K562 (cell line): ENCODE measurements at regions not wholly inside any gene's neighbourhood (a gene's known extent, or its start where the extent isn't known, plus 50 kb on each side); places are given as distances from the start of the nearest gene placed in this dataset.

Source experiments
- ATAC-seq: fragments of 200-7000 bp; cut with Tn5 transposase; 3 replicates; pipeline ENCODE4 v1.9.1; 2020; ENCODE audit warnings: moderate library complexity
- BruUV-seq: library from RNA; stranded (reverse); fragments of 400-500 nt; replicated peaks from 2 replicates; lab custom pipeline; 2021; lab: Mats Ljungman, UMichigan
- CTCF ChIA-PET: fragments of 300-600 bp; formaldehyde crosslinking; extraction: SDS; loops from one replicate; lab custom pipeline; 2021; ENCODE audit warnings: low intra/inter-chr PET ratio; lab: Yijun Ruan, JAX
- POLR2A ChIA-PET: fragments of 300-600, 350-650 bp; sonication (Branson Sonifier 250); formaldehyde crosslinking; extraction: SDS; loops from one replicate; lab custom pipeline; 2021; ENCODE audit warnings: antibody characterized with exemption, inconsistent platforms; lab: Yijun Ruan, JAX
- DNase-seq, 4 experiments: peaks; one replicate each; pipeline versions ENCODE4 v3.0.0 to v3.0.0-alpha.2; 2011 to 2018; ENCODE audit warnings: low spot score in 3 of 4, mixed read lengths in 3 of 4; ENCODE audit errors: extremely low read depth in 1 of 4
- FAIRE-seq: peaks from 2 replicates; lab custom pipeline; 2011; peaks lifted over from hg19 to GRCh38; lab: Jason Lieb, UNC
- H2AFZ ChIP-seq: 2 replicates; pipeline ENCODE4 v1.6.0; 2011; ENCODE audit warnings: low read depth, low read length, control low read depth, inconsistent platforms
- H3K27ac ChIP-seq: fragments of 200-600 bp; 3 replicates; pipeline ENCODE4 v1.8.0; 2011; ENCODE audit warnings: low read depth, mild to moderate bottlenecking, control low read depth, inconsistent platforms, low read length, moderate library complexity, mixed read lengths; ENCODE audit errors: extremely low read depth
- H3K27me3 ChIP-seq, 2 experiments: fragments of 300-600 bp in 1 of 2; 2 replicates in 1 of 2; 3 replicates in 1 of 2; pipeline versions ENCODE4 v1.6.0 to v1.8.0; 2011; ENCODE audit warnings: inconsistent platforms in 2 of 2, low read length in 2 of 2, mild to moderate bottlenecking in 1 of 2, mixed read lengths in 1 of 2, moderate library complexity in 1 of 2; ENCODE audit not compliant: control insufficient read depth in 2 of 2, insufficient read depth in 2 of 2
- H3K36me3 ChIP-seq: fragments of 300-600 bp; 3 replicates; pipeline ENCODE4 v1.8.0; 2011; ENCODE audit warnings: mild to moderate bottlenecking, low read length, inconsistent platforms; ENCODE audit not compliant: control insufficient read depth, insufficient read depth
- H3K4me1 ChIP-seq, 2 experiments: fragments of 200-600 bp in 1 of 2; replicated peaks in 1 of 2; 2 replicates in 1 of 2; 3 replicates in 1 of 2; pipeline versions ENCODE4 v1.5.1 to v1.8.0; 2011; ENCODE audit warnings: inconsistent platforms in 2 of 2, low read length in 2 of 2, mild to moderate bottlenecking in 1 of 2, mixed read lengths in 1 of 2, moderate library complexity in 1 of 2; ENCODE audit not compliant: control insufficient read depth in 2 of 2, insufficient read depth in 2 of 2
- H3K4me2 ChIP-seq: 2 replicates; pipeline ENCODE4 v1.6.1; 2011; ENCODE audit warnings: low read length, control low read depth, inconsistent platforms, mixed read lengths; ENCODE audit not compliant: insufficient read depth
- H3K4me3 ChIP-seq: fragments of 200-600 bp; sonication (generic), shearing (Covaris generic); 2 replicates; pipeline ENCODE4 v1.5.1; 2016; ENCODE audit warnings: control low read depth, inconsistent platforms
- H3K79me2 ChIP-seq: fragments of 200-600 bp; 3 replicates; pipeline ENCODE4 v1.8.0; 2011; ENCODE audit warnings: low read length, inconsistent platforms; ENCODE audit not compliant: control insufficient read depth, insufficient read depth
- H3K9ac ChIP-seq, 2 experiments: 2 replicates each; pipeline versions ENCODE4 v1.6.0 to v1.6.1; 2011; ENCODE audit warnings: low read depth in 2 of 2, low read length in 2 of 2, control low read depth in 1 of 2, inconsistent platforms in 1 of 2, mild to moderate bottlenecking in 1 of 2, mixed read lengths in 1 of 2; ENCODE audit not compliant: insufficient read depth in 1 of 2
- H3K9me1 ChIP-seq: one replicate; pipeline ENCODE4 v1.6.0; 2011; ENCODE audit warnings: inconsistent platforms, mild to moderate bottlenecking, low read length, moderate library complexity; ENCODE audit not compliant: control insufficient read depth, insufficient read depth
- H3K9me3 ChIP-seq: replicated peaks from 2 replicates; pipeline ENCODE4 v1.5.1; 2011; ENCODE audit warnings: low read depth, low read length, inconsistent platforms; ENCODE audit not compliant: control insufficient read depth, insufficient read depth
- H4K20me1 ChIP-seq: replicated peaks from 2 replicates; pipeline ENCODE4 v1.6.1; 2011; ENCODE audit warnings: low read length, inconsistent platforms, mixed read lengths; ENCODE audit not compliant: control insufficient read depth, insufficient read depth
- ATF3 ChIP-seq, 2 experiments: fragments of 450-650 bp in 1 of 2; sonication (generic) in 1 of 2; formaldehyde crosslinking in 1 of 2; IDR thresholded peaks in 1 of 2; conservative IDR thresholded peaks in 1 of 2; 2 replicates each; pipeline versions ENCODE4 v1.6.1 to v1.8.1; 2016 to 2023; ENCODE audit warnings: mild to moderate bottlenecking in 2 of 2, moderate library complexity in 2 of 2, inconsistent platforms in 1 of 2, missing genetic modification reagents in 1 of 2
- PHTF2 ChIP-seq: fragments of 250-450 bp; sonication (Bioruptor Pico); IDR thresholded peaks from 2 replicates; pipeline ENCODE4 v1.5.0; 2021; ENCODE audit warnings: mild to moderate bottlenecking
- ZNF133 ChIP-seq: fragments of 250-450 bp; sonication (Bioruptor Pico); IDR thresholded peaks from 2 replicates; pipeline ENCODE4 v1.4.0; 2020; ENCODE audit warnings: mild to moderate bottlenecking
- ZNF3 ChIP-seq: fragments of 250-450 bp; sonication (Bioruptor Pico); IDR thresholded peaks from 2 replicates; pipeline ENCODE4 v1.5.0; 2021; ENCODE audit warnings: mild to moderate bottlenecking, moderate library complexity
- WGBS: fragments of 100-300 bp; shearing (Covaris generic); methylation state at CpG from one replicate; pipeline ENCODE4 v1.1.6; 2016; ENCODE audit warnings: low coverage, mixed read lengths; ENCODE audit not compliant: insufficient coverage; ENCODE audit errors: missing lambda C conversion rate; 5-methylcytosine and 5-hydroxymethylcytosine counted together
- in situ Hi-C: fragments of 300-500 bp; cut with MboI; formaldehyde crosslinking; loops from 4 replicates; pipeline ENCODE4 v1.15.0; 2018; ENCODE audit warnings: inconsistent platforms, mixed read lengths
- intact Hi-C: fragments of 100-400 bp; cut with micrococcal nuclease; formaldehyde crosslinking; loops from 2 replicates; pipeline ENCODE4 v1.14.2; 2022
- TF ChIP-seq, protein P1 (sequence below): fragments of 250-450 bp; sonication (Bioruptor Pico); IDR thresholded peaks from 2 replicates; pipeline ENCODE4 v1.5.0; 2021

GRCh38 chr2:61769093-61769675, 84.7 kb downstream of the FAM161A start:
- no peak overlapping the region for H3K4me2 ChIP-seq
- POLR2A ChIA-PET = no interaction called here
- no peak for FAIRE-seq
- H3K27ac ChIP-seq = no peak overlapping the region
- WGBS = 8% methylated on average over 1 of the region's 1 CpG
- TF ChIP-seq ZNF133 (CRISPR knock-in tag) (no peak), PHTF2 (no peak), ZNF3 (CRISPR knock-in tag) (no peak), ATF3 (IDR thresholded peaks at IDR 0.05) (peak; percentile 38), ATF3 (CRISPR knock-in tag; conservative IDR thresholded peaks at IDR 0.05) (no peak)
- TF ChIP-seq, protein P1, sequence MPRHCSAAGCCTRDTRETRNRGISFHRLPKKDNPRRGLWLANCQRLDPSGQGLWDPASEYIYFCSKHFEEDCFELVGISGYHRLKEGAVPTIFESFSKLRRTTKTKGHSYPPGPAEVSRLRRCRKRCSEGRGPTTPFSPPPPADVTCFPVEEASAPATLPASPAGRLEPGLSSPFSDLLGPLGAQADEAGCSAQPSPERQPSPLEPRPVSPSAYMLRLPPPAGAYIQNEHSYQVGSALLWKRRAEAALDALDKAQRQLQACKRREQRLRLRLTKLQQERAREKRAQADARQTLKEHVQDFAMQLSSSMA (CRISPR knock-in tag) = no peak
- H3K9me3 ChIP-seq = no peaks in the 10 kb centered on the region
- CTCF ChIA-PET = no interaction called here
- BruUV-seq = no TSS peak
- H3K9me1 ChIP-seq = no peaks in the 10 kb centered on the region
- peaks cover 0 to 9% of the 10 kb centered on the region in 2 experiments; a peak in 2 of 5 replicates for H3K4me1 ChIP-seq
- H3K4me3 ChIP-seq = no peak overlapping the region
- no peak for DNase-seq
- no peak overlapping the region for H2AFZ ChIP-seq
- H3K27me3 ChIP-seq = no peaks in the 10 kb centered on the region; a peak in 1 of 5 replicates
- H3K79me2 ChIP-seq = no peaks in the 10 kb centered on the region
- intact Hi-C loops (no loop called here), in situ Hi-C loops (no loop called here)
- H4K20me1 ChIP-seq = no peaks in the 10 kb centered on the region
- H3K36me3 ChIP-seq = no peaks in the 10 kb centered on the region
- no peak overlapping the region for H3K9ac ChIP-seq
- ATAC-seq = no peak
